ENCODE measurements at regions not wholly inside any gene's neighbourhood (a gene's known extent, or its start where the extent isn't known, plus 50 kb on each side); places are given as distances from the start of the nearest gene placed in this dataset.

DNA sequence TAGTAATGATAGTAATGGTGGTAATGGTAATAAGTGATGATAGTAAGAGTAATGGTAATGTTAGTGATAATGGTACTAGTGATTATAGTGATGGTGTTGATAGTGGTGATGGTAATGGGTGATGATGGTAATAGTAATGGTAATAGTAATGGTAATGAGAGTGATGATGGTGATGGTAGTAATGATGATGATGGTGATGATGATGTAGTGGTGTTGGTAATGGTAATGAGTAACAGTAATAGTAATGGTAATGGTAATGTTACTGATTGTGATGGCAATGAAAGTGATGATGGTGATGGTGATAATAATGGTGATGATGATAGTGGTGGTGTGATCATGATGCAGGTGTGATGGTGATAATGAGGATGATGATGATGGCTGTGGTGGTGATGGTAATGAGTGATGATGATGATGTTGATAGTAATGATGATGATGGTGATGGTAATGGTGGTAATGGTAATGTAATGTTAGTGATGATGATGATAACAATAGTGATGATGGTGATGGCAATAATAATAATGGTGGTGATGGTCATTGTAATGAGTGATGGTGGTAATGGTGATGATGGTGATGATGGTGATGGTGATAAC, 235.0 kb downstream of the MATN1 start:
- FAIRE-seq (peak; percentile 69), DNase-seq (ENCODE audit: insufficient read length, low spot score) (no peak)
- TF ChIP-seq POU2F2 (IDR thresholded peaks at IDR 0.05; ENCODE audit: low read depth, low read length) = no peak

DNA sequence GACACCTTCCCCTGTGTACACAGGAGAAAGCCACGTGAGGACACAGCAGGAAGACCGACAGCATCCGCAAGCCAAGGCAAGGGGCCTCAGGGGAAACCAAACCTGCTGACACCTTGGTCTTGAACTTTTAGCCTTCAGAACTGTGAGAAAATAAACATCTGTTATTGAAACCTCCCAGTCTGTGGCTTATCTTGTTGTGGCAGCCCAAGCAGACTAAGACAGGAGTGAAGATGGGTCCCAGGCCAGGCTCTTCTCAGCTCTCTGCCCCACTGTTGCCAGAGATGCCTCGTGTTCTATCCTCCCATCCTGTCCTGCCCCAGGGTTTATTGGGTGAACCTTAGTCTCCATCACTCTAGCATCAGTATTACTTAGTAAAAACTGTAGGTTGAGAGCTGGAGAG, 236.3 kb downstream of the MATN1 start:
- DNase-seq (ENCODE audit: insufficient read length, low spot score) (no peak), FAIRE-seq (no peak)
- no peak for TF ChIP-seq POLR2AphosphoS5 (IDR thresholded peaks at IDR 0.05; ENCODE audit: low read depth, low read length)
- TF ChIP-seq TAF1 (IDR thresholded peaks at IDR 0.05; ENCODE audit: low read depth, low read length) = no peak
- no peak for TF ChIP-seq SPI1 (IDR thresholded peaks at IDR 0.05; ENCODE audit: low read depth, low read length)
- TF ChIP-seq POU2F2 (IDR thresholded peaks at IDR 0.05; ENCODE audit: low read depth, low read length) = no peak
- TF ChIP-seq POLR2A (IDR thresholded peaks at IDR 0.05; ENCODE audit: low read depth, low read length) = no peak
- TF ChIP-seq PAX5 (IDR thresholded peaks at IDR 0.05; ENCODE audit: insufficient read depth, low read length, severe bottlenecking) = no peak

DNA sequence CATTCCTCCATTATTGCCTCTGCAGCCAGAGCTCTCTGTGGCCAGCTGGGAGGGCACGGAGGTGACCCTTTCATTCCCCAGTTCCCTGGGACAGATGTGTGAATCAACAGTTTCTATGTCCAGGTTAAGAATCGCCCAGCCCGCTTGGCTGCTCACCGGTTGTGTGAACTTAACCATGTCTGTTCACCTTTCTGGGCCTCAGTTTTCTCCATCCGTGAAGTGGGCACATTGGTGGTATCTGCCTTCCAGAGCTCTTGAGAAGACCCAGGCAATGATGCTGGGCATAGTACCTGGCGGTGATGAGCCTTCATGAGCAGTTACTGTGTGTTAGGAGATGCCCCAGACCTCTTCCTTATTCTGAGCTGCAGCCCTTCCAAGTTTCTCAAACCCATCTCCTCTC, 238.3 kb downstream of the MATN1 start:
- FAIRE-seq (no peak), DNase-seq (ENCODE audit: insufficient read length, low spot score) (no peak)

DNA sequence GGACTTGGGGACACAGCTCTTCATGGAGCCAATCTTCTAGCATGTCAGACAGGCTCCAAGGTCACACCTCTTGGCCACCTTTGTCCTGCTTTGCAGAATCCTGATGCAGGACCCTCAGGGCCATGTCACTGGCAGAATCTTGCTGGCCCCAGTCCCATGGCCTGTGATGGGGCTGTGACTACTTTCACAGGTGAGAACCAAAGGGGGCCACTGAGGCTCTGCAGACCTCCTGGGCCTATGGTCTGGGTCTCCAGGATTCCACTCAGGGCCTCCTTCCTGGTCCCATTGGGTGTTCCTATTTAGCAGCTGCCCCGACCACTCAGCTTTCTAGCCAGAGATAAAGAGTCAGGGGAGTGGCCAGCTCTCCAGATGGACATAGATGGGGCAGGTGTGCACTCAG, 238.7 kb downstream of the MATN1 start:
- DNase-seq (ENCODE audit: insufficient read length, low spot score) (no peak), FAIRE-seq (no peak)

More for the DNA sequence above, 238.3 kb downstream of the MATN1 start:
- no peak for TF ChIP-seq PAX5 (IDR thresholded peaks at IDR 0.05; ENCODE audit: insufficient read depth, low read length, severe bottlenecking)
- no peak for TF ChIP-seq TAF1 (IDR thresholded peaks at IDR 0.05; ENCODE audit: low read depth, low read length)
- no peak for TF ChIP-seq SPI1 (IDR thresholded peaks at IDR 0.05; ENCODE audit: low read depth, low read length)
- TF ChIP-seq POLR2A (IDR thresholded peaks at IDR 0.05; ENCODE audit: low read depth, low read length) = no peak
- no peak for TF ChIP-seq POU2F2 (IDR thresholded peaks at IDR 0.05; ENCODE audit: low read depth, low read length)
- no peak for TF ChIP-seq POLR2AphosphoS5 (IDR thresholded peaks at IDR 0.05; ENCODE audit: low read depth, low read length)

DNA sequence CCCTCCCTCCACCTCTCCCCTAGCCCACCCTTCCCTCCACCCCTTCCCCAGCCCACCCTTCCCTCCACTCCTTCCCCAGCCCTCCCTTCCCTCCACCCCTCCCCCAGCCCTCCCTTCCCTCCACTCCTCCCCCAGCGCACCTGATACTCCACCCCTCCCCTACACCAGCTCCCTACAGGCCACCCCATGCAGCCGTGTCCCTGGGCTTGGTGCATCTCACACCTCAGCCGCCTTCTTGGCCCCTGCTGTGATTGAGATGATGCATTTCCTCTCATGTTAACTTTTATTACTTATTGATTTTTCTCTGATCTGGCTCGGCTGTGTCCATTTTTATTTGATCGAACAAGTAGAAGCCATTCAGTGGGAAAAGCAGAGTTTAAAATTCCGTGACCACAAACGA, 243.8 kb downstream of the MATN1 start:
- DNase-seq (ENCODE audit: insufficient read length, low spot score) (no peak), FAIRE-seq (no peak)
- TF ChIP-seq SPI1 (IDR thresholded peaks at IDR 0.05; ENCODE audit: low read depth, low read length) (no peak), POLR2AphosphoS5 (IDR thresholded peaks at IDR 0.05; ENCODE audit: low read depth, low read length) (no peak)

More for the DNA sequence above, 238.7 kb downstream of the MATN1 start:
- TF ChIP-seq POLR2A (IDR thresholded peaks at IDR 0.05; ENCODE audit: low read depth, low read length) = no peak
- TF ChIP-seq PAX5 (IDR thresholded peaks at IDR 0.05; ENCODE audit: insufficient read depth, low read length, severe bottlenecking) = no peak
- no peak for TF ChIP-seq POLR2AphosphoS5 (IDR thresholded peaks at IDR 0.05; ENCODE audit: low read depth, low read length)
- no peak for TF ChIP-seq TAF1 (IDR thresholded peaks at IDR 0.05; ENCODE audit: low read depth, low read length)
- no peak for TF ChIP-seq POU2F2 (IDR thresholded peaks at IDR 0.05; ENCODE audit: low read depth, low read length)
- TF ChIP-seq SPI1 (IDR thresholded peaks at IDR 0.05; ENCODE audit: low read depth, low read length) = no peak

DNA sequence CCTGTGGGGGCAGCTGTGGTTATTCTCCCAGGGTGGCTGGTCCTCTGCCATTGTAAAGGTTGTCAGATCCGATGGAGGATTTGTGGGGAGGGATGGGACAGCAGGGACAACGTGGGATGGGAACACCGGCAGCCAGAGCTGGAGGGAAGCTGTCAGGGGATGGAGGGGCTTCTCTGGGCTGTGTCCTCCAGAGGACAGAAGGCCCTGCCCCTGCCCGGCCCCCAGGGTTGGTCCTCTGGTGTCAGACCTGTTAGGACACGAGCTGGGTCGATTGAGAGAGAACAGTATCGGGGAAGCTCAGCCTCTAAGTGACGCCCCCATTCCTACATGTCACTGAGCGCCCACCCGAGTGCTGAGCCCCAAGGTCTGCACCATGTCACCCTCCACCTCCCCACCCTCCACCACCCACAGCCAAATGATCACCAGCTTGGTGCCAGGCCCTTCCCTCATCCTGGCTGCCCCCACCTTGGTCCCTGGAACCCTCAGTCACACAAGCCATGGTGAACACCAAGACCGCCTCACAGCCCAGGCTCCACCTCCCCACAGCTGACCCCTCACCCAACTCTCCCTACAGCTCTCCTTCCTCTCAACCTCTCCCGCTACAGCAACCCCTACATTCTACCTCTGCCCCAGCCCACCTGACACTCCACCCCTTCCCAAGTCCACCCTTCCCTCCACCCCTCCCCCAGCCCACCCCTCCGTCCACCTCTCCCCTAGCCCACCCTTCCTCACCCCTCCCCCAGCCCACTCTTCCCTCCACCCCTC, 244.4 kb downstream of the MATN1 start:
- FAIRE-seq = no peak
- TF ChIP-seq POLR2AphosphoS5 (IDR thresholded peaks at IDR 0.05; ENCODE audit: low read depth, low read length) (no peak), TAF1 (IDR thresholded peaks at IDR 0.05; ENCODE audit: low read depth, low read length) (no peak), POU2F2 (IDR thresholded peaks at IDR 0.05; ENCODE audit: low read depth, low read length) (no peak), SPI1 (IDR thresholded peaks at IDR 0.05; ENCODE audit: low read depth, low read length) (no peak), PAX5 (IDR thresholded peaks at IDR 0.05; ENCODE audit: insufficient read depth, low read length, severe bottlenecking) (no peak), POLR2A (IDR thresholded peaks at IDR 0.05; ENCODE audit: low read depth, low read length) (no peak)
- no peak for DNase-seq (ENCODE audit: insufficient read length, low spot score)

DNA sequence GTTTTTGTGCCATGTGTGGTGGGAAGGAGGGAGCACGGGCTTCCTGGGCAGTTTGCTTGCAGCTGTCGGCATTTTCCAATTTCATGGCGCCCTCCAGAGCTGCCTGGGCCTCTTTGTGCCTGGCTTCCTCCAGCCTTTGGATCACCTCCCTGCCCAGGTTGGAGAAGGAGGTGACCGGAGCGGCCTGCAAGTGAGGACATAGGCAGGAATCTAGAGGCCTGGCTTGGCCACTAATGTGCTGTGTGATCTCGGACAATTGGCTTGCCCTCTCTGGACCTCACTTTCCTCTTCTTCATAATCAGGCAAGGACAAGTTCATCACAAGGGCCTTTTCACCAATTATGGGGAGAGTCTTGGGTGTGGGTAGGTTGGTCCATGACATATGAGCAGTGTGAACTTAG, 245.1 kb downstream of the MATN1 start:
- no peak for FAIRE-seq
- DNase-seq (ENCODE audit: insufficient read length, low spot score) = no peak
- TF ChIP-seq TAF1 (IDR thresholded peaks at IDR 0.05; ENCODE audit: low read depth, low read length) (no peak), PAX5 (IDR thresholded peaks at IDR 0.05; ENCODE audit: insufficient read depth, low read length, severe bottlenecking) (no peak), POLR2AphosphoS5 (IDR thresholded peaks at IDR 0.05; ENCODE audit: low read depth, low read length) (no peak), POLR2A (IDR thresholded peaks at IDR 0.05; ENCODE audit: low read depth, low read length) (no peak), SPI1 (IDR thresholded peaks at IDR 0.05; ENCODE audit: low read depth, low read length) (no peak), POU2F2 (IDR thresholded peaks at IDR 0.05; ENCODE audit: low read depth, low read length) (no peak)

DNA sequence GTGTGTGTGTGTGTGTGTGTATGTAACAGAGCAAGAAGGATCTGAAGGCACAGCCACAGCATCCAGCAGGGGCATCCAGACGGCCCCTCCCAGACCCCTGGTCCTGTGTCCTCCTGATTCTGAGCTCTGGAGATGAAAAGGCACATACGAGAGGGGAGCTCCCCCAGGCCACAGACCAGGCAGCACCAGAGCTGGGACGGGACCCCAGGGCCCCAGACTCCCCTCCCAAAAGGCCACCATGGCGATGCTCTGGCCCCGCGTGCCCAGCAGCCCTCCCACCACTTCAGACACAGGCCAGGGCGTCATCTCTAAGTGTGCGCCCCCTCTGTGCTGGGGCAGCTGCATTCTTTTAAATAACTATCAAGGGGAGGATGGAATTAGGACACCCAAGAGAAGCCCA, 245.8 kb downstream of the MATN1 start:
- TF ChIP-seq POLR2A (IDR thresholded peaks at IDR 0.05; ENCODE audit: low read depth, low read length) (no peak), PAX5 (IDR thresholded peaks at IDR 0.05; ENCODE audit: insufficient read depth, low read length, severe bottlenecking) (no peak), POLR2AphosphoS5 (IDR thresholded peaks at IDR 0.05; ENCODE audit: low read depth, low read length) (no peak), SPI1 (IDR thresholded peaks at IDR 0.05; ENCODE audit: low read depth, low read length) (no peak)
- DNase-seq (ENCODE audit: insufficient read length, low spot score) (no peak), FAIRE-seq (no peak)

DNA sequence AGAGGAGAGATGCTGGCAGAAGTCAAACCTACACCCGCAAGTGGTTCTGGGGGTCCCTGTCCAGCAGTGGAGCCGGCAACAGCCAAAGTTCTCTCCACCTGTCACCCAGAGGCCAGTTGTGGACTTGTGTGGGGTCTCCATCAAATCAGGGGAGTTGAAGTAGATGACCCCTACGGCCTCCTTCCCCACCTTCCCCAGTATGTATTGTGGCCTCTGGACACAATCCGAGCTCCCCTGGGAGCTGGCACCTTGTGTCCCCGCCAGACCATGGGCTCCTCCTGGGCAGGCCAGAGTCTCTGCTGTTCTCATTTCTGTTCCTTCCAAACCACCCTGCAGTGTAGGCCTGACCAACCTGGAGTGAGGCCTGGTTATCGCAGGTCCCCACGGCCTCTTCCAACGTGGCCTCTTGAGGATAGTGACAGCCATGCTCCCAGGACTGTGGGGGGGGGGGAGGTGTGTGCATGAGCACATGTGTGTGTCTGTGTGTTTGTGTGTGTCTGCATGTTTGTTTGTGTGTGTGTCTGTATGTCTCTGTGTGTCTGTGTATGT, 246.4 kb downstream of the MATN1 start:
- TF ChIP-seq POU2F2 (IDR thresholded peaks at IDR 0.05; ENCODE audit: low read depth, low read length) (no peak), POLR2AphosphoS5 (IDR thresholded peaks at IDR 0.05; ENCODE audit: low read depth, low read length) (no peak), TAF1 (IDR thresholded peaks at IDR 0.05; ENCODE audit: low read depth, low read length) (no peak), POLR2A (IDR thresholded peaks at IDR 0.05; ENCODE audit: low read depth, low read length) (no peak), SPI1 (IDR thresholded peaks at IDR 0.05; ENCODE audit: low read depth, low read length) (no peak), PAX5 (IDR thresholded peaks at IDR 0.05; ENCODE audit: insufficient read depth, low read length, severe bottlenecking) (no peak)
- DNase-seq (ENCODE audit: insufficient read length, low spot score) (no peak), FAIRE-seq (no peak)

DNA sequence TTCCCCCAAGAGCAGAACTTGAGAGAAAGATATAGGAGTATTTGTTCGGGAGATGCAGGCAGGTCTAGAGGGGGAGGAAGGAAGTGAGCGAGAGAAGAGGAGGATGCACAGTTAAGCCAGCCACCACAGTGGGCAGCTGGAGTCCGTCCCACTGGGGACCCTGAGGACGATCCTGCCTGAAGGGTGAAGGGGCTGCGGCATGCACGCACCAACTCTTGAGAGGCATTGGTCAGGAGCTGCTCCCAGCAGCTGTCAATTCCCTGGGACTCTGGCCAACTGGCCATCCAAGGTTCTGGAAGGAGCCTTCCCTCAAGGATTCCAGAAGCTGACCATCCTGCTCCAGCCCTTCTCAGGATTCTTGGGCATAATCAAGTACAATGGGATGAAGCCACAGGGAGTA, 246.9 kb downstream of the MATN1 start:
- FAIRE-seq (no peak), DNase-seq (ENCODE audit: insufficient read length, low spot score) (no peak)
- no peak for TF ChIP-seq POLR2AphosphoS5 (IDR thresholded peaks at IDR 0.05; ENCODE audit: low read depth, low read length)
- TF ChIP-seq POLR2A (IDR thresholded peaks at IDR 0.05; ENCODE audit: low read depth, low read length) = no peak
